LNCaP clone FGC (cell line): ENCODE measurements at regions not wholly inside any gene's neighbourhood (a gene's known extent, or its start where the extent isn't known, plus 50 kb on each side); places are given as distances from the start of the nearest gene placed in this dataset.

ENCODE experiments used
- DNase-seq: peaks from one replicate; pipeline ENCODE4 v3.0.0-alpha.2; 2011; ENCODE audit warnings: low read depth
- H3K4me3 ChIP-seq: 2 replicates; pipeline ENCODE4 v1.5.1; 2011; ENCODE audit warnings: mild to moderate bottlenecking, low read depth, low read length, control low read depth
- TF ChIP-seq, protein P1 (sequence below): IDR thresholded peaks from 2 replicates; pipeline ENCODE4 v1.5.1; 2012; ENCODE audit warnings: mild to moderate bottlenecking; ENCODE audit not compliant: control insufficient read depth, insufficient read depth; ENCODE audit errors: extremely low read depth

DNA sequence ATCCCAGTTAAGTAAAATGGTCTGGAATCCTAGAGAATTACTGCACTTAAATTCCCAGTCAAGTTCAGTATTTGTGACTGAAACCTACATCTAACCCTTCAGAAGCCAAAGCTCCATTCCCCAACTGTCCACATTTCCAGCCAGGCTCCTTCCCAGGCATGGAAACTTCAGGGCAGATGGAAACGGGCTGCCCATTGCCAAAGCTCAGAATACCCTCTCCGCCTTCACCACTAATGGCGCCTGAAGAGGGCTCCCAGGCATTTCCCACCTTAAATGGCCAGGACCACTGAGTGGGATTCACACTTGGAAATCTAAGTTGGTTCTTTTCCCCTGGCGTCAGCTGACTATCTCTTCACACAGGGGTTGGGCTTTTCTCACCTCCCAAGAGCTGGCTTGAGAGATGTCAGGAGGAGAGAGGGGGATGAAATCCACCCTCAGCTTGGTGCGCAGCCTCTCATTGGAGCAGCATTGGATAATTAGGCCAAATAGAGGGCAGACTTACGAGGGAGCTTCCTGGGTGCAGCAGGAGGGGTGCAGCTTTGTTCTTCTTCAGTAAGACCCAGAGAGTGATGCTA is 82.9 kb downstream of the ANKRD60 start:
- H3K4me3 ChIP-seq = no peak overlapping the region
- TF ChIP-seq, protein P1, sequence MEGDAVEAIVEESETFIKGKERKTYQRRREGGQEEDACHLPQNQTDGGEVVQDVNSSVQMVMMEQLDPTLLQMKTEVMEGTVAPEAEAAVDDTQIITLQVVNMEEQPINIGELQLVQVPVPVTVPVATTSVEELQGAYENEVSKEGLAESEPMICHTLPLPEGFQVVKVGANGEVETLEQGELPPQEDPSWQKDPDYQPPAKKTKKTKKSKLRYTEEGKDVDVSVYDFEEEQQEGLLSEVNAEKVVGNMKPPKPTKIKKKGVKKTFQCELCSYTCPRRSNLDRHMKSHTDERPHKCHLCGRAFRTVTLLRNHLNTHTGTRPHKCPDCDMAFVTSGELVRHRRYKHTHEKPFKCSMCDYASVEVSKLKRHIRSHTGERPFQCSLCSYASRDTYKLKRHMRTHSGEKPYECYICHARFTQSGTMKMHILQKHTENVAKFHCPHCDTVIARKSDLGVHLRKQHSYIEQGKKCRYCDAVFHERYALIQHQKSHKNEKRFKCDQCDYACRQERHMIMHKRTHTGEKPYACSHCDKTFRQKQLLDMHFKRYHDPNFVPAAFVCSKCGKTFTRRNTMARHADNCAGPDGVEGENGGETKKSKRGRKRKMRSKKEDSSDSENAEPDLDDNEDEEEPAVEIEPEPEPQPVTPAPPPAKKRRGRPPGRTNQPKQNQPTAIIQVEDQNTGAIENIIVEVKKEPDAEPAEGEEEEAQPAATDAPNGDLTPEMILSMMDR = no peak
- DNase-seq = no peak

DNA sequence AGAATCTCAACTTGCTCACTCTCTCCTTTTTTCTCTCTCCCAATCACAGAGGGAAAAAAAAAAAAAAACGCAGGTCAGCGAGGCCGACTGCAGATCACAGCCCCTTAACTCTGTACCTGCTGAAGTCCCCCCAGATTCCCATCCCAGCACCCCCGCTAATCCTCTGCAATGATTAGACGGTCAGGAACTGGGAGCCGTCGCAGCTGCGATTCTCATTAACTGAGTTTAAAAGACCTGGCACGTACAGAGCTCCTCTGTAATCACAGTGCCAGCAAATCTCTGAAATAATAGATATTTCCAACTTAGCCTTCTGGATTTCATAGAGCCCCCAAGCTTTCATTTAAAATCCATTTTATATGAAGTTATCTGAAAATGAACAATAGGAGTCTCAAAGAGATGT is 84.4 kb downstream of the ANKRD60 start:
- TF ChIP-seq, protein P1 = no peak
- DNase-seq = no peak
- H3K4me3 ChIP-seq = no peak overlapping the region

DNA sequence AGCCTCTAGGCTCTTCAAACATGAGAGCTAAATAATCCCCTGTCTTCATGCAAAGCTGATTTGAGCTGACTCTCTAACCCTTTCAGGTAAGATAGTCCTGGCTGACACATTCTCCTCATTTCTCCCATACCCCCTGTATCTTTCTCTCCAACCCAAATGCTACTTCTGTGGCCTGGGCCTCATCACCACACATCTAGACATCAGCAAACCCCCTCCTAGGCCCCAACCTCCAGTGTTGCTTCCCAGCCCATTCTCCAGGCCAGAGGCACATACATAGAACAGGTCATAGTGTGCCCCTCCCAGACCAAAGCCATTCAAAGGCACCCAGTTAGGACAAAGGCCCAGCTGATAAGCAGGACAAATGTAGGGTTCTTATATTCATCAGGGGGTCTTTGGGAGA is 84.9 kb downstream of the ANKRD60 start:
- TF ChIP-seq, protein P1 = no peak
- H3K4me3 ChIP-seq = no peak overlapping the region
- no peak for DNase-seq

DNA sequence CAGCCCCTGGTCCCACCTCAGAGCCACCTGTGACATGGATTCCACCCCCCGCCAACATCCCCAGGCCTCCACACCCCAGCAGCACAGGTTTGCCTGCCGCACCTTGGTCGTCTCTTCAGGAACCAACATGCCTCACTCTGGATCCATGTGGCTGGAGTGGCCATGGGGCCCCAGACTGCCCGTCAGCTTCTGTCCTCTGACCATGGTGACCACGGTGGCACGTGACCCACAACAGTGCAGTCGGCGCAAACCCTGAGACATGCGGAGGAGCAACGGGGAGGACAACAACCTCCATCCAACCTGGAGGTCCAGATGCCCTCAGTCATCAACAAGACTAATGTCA is 85.6 kb downstream of the ANKRD60 start:
- H3K4me3 ChIP-seq = no peak overlapping the region
- DNase-seq = no peak
- TF ChIP-seq, protein P1 = no peak

DNA sequence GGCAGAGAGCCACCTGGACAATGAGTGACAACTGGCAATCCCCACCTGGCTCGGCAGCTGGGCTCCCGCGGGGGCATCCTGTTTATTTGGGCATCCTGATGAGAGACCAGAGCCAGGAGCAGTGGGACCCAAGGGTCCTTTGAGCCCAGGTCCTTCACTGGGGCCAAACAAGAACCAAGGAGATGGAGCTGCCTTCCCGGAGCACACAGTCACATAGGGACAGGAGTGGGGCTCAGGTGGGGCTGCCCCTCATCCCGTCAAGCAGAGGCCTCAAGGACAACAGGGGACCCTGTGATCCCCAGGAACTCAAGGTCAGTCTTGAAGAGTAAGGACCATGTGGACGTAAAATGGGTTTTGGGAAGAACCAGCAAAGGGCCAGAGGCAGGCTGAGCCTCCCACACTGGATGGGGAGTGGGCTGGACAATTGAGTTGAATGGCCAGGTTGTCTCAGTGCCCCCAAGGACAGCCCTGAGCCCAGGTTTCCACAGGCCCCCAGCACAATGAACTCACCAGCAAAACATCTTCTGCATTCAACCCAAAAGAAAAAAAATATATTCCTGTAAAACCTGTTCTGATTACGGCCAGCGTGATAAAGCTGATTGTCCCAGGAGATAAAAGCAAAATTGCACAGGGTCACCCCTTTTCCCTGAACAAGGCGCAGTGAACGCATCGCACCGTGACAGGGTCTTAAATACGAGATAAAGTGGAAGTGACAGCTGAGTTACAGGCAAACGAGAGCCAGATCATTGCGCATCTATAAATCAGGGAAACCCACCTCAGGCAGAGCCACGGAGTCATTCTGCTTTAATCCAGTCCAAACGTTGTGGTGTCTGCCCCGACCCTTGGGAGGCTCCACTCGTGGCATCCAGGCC is 86.2 kb downstream of the ANKRD60 start:
- TF ChIP-seq, protein P1 = no peak
- DNase-seq = no peak

DNA sequence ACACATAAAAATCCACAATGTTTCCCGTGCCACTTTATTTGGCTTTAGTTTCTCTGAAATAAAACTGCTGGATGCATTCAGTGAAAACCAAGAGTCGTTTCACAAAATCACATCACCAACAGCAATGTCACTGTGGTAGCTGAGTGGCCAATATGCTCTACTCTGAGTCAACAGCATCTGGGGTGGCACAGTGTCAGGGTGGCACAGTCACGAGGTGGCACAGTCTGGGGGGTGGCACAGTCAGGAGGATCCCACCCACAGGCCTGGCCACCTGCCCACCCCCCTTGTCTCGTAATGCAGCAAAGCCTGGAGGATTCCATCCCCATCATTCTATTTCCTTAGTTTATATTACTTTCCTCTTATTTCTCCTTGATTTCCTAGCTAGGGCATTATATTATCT is 87.0 kb downstream of the ANKRD60 start:
- TF ChIP-seq, protein P1 = no peak
- DNase-seq = no peak
- H3K4me3 ChIP-seq = no peak overlapping the region

More for the DNA sequence above, 86.2 kb downstream of the ANKRD60 start:
- no peak overlapping the region for H3K4me3 ChIP-seq

DNA sequence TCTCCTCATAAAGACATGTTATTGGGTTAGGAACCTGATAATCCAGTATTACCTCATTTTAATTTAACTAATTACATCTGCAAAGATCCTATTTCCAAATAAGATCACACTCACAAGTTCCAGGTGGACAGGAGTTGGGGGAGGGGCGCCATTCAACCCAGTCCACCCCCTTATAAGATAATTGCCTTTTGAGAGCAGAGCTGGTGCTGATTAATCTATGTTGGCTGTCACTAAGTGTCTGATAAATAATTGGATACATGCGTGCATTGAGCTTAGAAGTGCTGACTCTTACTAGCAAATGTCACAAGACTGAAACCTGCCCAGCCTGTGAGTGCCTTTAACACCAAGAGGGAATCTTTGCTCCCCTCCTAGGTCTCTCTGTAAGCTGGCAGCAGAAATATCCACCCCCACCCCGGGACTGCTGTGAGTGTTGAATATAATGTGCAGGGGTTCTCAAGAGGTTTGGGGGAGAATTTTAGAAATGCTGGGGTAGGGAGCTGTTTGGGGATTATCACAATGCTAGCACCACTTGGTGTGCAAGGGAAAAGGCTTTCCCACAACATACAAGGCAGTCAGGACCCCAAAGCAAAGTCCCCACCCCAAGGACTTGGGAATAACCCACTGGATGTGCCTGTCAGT is 87.5 kb downstream of the ANKRD60 start:
- no peak for DNase-seq
- H3K4me3 ChIP-seq = no peak overlapping the region
- TF ChIP-seq, protein P1 = no peak
